GM19438 (cell line): ENCODE measurements at regions not wholly inside any gene's neighbourhood (a gene's known extent, or its start where the extent isn't known, plus 50 kb on each side); places are given as distances from the start of the nearest gene placed in this dataset.

Experiments used
- ATAC-seq: cut with Tn5 transposase; IDR thresholded peaks from one replicate; pipeline ENCODE4 v1.9.1; 2021; ENCODE audit warnings: low read depth; ENCODE audit not compliant: unreplicated experiment

- peak; percentile 71 for ATAC-seq
Observed at GRCh38 chr4:59570860-59571476, 1629.2 kb upstream of the ADGRL3 start.

- no peak for ATAC-seq
Observed at GRCh38 chr4:59571805-59572430, 1628.2 kb upstream of the ADGRL3 start.

DNA sequence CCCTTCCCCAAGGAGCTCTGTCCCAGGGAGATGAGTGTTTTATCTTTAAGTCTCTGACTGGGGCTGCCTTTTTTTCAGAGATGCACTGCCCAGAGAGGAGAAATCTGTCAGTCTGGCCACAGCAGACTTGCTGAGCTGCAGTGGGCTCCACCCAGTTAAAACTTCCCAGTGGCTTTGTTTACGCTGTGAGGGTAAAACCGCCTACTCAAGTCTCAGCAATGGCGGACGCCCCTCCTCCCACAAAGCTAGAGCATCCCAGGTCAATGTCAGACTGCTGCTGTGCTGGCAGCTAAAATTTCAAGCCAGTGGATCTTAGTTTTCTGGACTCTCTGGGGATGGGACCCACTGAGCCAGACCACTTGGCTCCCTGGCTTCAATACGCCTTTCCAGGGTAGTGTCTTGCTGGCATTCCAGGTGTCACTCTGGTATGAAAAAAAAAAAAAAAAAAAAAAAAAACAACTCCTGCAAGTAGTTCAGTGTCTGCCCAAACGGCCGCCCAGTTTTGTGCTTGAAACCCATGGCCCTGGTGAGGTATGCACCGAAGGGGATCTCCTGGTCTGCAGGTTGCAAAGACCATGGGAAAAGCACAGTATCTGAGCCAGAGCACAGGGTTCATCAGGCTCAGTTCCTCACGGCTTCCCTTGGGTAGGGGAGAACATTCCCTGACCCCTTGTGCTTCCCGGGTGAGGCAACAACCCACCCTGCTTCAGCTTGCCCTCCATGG, 1616.1 kb upstream of the ADGRL3 start:
- ATAC-seq = no peak

DNA sequence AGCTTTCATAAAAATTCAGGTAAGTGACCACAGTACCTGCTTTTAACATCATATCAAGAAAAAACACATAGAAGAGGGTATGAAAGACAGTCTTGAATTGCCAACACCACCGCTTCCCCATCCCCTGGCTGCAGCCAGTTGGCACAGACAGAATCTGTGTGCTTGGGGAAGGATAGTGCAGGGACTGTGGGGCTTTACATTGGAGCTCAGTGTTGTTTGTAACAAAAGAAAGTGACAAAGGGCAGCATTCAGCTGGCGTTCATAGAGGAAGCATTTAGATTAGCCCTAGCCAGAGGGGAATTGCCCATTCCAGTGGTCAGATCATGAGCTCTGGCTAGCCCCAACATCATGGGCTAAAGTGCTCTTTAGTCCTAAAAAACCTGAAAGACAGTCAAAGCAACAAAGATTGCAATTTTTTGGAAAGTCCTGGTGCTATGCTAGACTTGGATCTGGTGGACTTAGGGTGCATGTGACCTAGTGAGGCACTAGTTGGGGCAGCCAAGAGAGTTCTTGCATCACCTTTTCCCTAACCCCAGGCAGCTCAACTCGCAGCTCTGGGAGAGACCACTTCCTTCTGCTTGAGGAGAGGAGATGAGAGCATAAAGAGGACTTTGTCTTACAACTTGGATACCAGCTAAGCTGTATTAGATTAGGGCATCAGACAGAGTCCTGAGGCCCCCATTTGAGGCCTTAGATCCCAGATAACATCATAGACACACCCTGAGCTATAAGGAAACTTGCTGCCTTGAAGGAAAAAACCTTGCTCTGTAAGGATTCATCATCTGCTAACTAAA, 1602.4 kb upstream of the ADGRL3 start:
- no peak for ATAC-seq

DNA sequence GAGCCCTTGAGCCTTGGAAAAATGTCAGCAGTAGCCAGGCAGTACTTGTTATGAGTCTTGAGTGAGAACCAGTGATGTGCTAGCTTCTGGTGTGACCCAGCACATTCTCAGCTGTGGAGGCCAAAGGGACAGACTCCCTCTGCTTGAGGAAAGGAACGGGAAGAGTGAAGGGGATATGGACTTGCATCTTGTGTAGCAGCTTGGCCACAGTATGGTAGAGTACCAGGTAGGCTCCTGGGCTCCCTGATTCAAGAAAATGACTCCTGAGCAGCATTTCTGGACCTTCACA, 1601.9 kb upstream of the ADGRL3 start:
- no peak for ATAC-seq

DNA sequence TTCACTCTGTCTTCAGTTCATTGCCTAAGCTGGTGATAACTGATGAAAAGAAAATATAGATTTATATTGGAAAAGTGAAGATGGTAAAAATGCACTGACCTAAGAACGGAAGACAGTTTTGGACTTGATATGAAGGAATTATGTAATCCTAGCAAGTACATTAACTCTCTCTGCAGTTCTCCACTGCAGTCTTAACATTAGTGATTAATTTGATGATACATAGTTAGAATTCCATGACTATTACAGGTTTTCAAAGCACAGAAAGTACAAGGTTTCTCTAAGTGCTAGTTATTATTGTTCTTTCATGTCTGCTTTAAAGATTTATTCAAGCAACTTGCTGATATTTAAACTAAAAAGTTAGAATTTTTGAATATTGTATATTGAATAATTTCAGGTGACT, 1591.7 kb upstream of the ADGRL3 start:
- no peak for ATAC-seq

- no peak for ATAC-seq
Observed at GRCh38 chr4:59612235-59612634, 1587.9 kb upstream of the ADGRL3 start.

DNA sequence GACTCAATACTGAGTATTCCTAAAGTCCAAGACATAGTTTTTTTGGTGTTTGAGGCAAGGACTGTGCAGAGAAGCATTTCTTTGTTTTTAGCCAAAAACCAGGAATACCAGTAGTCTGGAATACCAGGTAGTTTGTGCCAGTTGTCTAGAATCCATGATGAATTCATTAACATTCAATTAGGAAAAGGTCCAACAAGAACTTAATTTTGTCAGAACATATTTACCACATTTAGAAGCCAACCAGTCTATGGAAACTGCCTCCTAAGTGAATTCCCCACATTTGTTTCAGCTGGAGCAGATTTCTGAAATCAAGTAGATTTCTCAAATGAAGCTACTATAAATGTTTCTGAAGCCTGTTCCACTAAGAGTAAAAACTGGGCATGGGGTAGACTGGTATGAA, 1584.8 kb upstream of the ADGRL3 start:
- no peak for ATAC-seq

DNA sequence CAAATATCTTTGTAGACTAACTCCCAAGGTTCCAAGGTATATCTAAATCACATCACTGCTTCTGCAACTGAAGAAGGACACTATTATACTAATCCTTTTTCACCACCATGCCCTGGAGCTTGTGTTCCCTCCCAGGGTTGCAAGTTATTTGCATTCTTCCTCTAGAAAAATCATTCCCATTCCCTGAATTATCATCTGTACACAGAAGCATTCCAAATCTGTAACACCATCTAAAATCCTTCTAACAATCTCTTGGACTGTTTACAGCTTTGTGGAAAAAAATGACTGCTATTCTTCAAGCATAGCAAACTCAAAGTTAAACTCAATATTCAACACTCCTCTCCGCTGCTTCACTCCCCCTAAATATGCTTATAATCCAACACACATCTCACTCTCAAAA, 1570.8 kb upstream of the ADGRL3 start:
- ATAC-seq = no peak

GRCh38 chr4:59630235-59630634, 1569.9 kb upstream of the ADGRL3 start:
- no peak for ATAC-seq

DNA sequence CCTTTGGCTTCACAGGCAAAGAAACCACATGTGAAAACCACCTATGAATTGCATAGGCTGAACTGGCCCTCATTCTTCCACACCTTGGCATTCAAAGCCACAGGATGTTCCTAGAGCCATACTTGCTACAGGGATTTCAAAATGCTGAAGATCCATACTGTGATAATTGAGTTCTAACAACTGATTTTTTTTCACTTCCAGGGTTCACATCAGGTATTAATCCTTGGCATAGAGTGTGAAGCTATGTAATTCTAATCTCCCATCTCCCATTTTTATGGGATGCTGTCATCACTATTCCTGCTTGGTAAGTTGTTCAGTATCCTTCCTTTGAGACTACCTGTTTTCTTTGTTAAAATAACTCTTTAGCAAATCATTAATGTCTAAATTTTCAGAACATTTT, 1569.2 kb upstream of the ADGRL3 start:
- ATAC-seq = no peak

DNA sequence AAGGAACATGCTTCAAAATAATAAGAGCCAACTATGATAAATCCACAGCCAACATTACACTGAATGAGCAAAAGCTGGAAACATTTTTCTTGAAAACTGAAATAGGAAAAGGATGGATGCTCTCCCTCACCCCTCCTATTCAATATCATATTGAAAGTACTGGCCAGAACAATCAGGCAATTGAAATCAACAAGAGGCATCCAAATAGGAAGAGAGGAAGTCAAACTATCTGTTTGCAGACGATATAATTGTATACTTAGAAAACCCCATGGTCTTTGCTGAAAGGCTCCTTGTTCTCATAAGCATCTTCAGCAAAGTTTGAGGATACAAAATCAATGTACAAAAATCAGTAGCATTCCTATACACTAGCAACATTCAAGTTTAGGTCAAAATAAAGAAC, 1562.5 kb upstream of the ADGRL3 start:
- no peak for ATAC-seq

GRCh38 chr4:59643682-59644081, 1556.4 kb upstream of the ADGRL3 start:
- no peak for ATAC-seq

- no peak for ATAC-seq
Observed at GRCh38 chr4:59644765-59645164, 1555.4 kb upstream of the ADGRL3 start.

DNA sequence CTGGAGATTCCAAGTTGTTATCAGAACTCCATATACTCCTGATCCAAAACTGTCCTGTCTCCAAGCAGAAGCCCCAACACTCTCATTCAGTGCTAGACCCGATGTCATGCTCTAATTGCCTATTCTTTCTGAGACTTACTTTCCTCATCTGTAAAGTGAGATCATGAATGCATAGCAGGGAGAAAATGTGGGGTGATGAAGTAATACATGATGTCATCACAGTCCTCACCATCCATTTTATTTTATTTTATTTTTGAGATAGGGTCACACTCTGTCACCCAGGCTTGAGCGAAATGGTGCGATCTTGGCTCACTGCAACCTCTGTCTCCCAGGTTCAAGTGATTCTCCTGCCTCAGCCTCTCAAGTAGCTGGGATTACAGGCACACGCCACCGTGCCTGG, 1554.0 kb upstream of the ADGRL3 start:
- no peak for ATAC-seq

GRCh38 chr4:59647011-59647410, 1553.1 kb upstream of the ADGRL3 start:
- no peak for ATAC-seq

- ATAC-seq = no peak
Observed at GRCh38 chr4:59647500-59647899, 1552.6 kb upstream of the ADGRL3 start.

DNA sequence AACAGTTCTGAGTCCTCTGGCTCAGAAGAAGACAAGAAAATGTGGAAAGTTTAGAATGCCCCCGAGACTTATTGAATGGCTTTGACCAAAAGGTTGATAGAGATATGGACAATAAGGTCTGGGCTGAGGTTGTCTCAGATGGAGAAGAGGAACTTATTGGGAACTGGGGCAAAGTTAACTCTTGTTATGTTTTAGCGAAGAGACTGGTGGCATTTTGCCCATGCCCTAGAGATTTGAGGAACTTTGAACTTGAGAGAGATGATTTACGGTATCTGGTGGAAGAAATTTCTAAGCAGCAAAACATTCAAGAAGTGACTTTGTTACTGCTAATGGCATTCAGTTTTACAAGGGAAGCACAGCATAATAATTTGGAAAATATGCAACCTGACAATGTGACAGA, 1549.3 kb upstream of the ADGRL3 start:
- no peak for ATAC-seq

DNA sequence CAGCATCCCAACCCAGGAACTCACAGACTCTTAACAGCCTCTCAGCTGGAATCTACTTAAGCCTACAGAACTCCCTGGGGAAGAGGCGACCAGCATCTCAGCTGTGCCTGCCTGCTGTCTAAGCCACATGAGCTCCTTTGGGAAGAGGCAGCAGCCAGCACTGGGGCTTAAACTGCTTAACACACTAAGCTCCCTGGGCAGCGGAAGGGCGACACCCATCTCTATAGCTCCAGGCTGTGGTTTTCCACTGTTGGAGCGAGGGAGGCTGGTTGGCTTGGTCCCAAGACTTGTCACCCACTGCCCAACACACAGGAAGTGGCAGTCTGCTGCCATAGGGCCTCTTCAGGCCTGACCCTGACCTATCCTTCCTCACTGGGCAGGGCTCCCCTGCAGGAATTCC, 1544.1 kb upstream of the ADGRL3 start:
- no peak for ATAC-seq

DNA sequence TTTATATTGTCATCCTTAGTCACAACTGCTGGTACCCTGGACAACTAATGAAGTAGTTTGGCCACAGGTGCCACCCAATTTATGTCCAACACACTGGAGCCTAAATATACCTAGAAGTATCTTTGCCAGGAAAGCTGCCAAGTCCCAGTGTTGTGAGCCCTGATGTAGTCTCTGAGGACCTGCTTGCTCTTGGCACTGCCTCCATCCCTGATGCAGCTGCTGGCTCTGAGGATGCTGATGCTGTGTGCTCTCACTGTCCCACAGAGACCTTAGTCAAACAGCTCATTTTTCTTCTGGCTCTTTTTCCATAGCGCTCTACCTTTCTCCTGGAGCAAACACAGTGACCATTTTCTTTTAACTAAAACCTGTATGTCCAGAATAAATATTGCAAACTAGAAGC, 1535.4 kb upstream of the ADGRL3 start:
- no peak for ATAC-seq

GRCh38 chr4:59666645-59667044, 1533.5 kb upstream of the ADGRL3 start:
- ATAC-seq = no peak

- ATAC-seq = no peak
Observed at GRCh38 chr4:59671037-59671436, 1529.1 kb upstream of the ADGRL3 start.
